Tibial nerve (tissue), 4 donors: ENCODE measurements at regions not wholly inside any gene's neighbourhood (a gene's known extent, or its start where the extent isn't known, plus 50 kb on each side); places are given as distances from the start of the nearest gene placed in this dataset.

Experiments used
- DNase-seq, 2 donors: peaks; one replicate each; pipeline ENCODE4 v3.0.0-alpha.2; 2019; ENCODE audit warnings: low spot score in 2 of 2
- H3K27ac ChIP-seq, 4 donors: fragments of 200-600 bp; sonication (generic) in 3 of 4; one replicate each; pipeline ENCODE4 v1.5.1; 2017 to 2019; ENCODE audit warnings: mild to moderate bottlenecking in 1 of 4
- H3K27me3 ChIP-seq, 2 donors: fragments of 200-600 bp; sonication (generic) in 1 of 2; one replicate each; pipeline versions ENCODE4 v1.5.1 to v1.6.0; 2017 to 2019
- H3K36me3 ChIP-seq, 3 donors: fragments of 200-600 bp; sonication (generic); one replicate each; pipeline ENCODE4 v1.5.1; 2018 to 2019
- H3K4me1 ChIP-seq, 4 donors: fragments of 200-600 bp; sonication (generic) in 3 of 4; one replicate each; pipeline ENCODE4 v1.5.1; 2017 to 2019
- H3K4me3 ChIP-seq, 4 donors: fragments of 200-600 bp; sonication (generic) in 3 of 4; one replicate each; pipeline ENCODE4 v1.5.1; 2017 to 2019; ENCODE audit warnings: mild to moderate bottlenecking in 1 of 4, moderate library complexity in 1 of 4
- H3K9me3 ChIP-seq, 4 donors: fragments of 200-600 bp; sonication (generic) in 3 of 4; one replicate each; pipeline ENCODE4 v1.5.1; 2017 to 2019
- EP300 ChIP-seq, 2 donors: sonication (generic); formaldehyde crosslinking; IDR thresholded peaks; one replicate each; pipeline ENCODE4 v1.6.1; 2017; ENCODE audit warnings: antibody characterized with exemption in 2 of 2, mild to moderate bottlenecking in 1 of 2
- POLR2A ChIP-seq, 2 donors: fragments of 450-650 bp; IDR thresholded peaks; one replicate each; pipeline ENCODE4 v1.6.1; 2017; ENCODE audit warnings: antibody characterized with exemption in 2 of 2, mild to moderate bottlenecking in 2 of 2, moderate library complexity in 2 of 2
- WGBS, 2 donors: methylation state at CpG; one replicate each; pipeline ENCODE4 v1.1.5; 2018; 5-methylcytosine and 5-hydroxymethylcytosine counted together
- TF ChIP-seq, protein P1 (sequence below), 5 experiments: fragments of 200-600 bp in 3 of 5; fragments of 450-650 bp in 2 of 5; sonication (generic) in 3 of 5; IDR thresholded peaks; one replicate each; pipeline ENCODE4 v1.5.1; 2016 to 2019; ENCODE audit warnings: antibody characterized with exemption in 5 of 5, mild to moderate bottlenecking in 3 of 5, moderate library complexity in 2 of 5

DNA sequence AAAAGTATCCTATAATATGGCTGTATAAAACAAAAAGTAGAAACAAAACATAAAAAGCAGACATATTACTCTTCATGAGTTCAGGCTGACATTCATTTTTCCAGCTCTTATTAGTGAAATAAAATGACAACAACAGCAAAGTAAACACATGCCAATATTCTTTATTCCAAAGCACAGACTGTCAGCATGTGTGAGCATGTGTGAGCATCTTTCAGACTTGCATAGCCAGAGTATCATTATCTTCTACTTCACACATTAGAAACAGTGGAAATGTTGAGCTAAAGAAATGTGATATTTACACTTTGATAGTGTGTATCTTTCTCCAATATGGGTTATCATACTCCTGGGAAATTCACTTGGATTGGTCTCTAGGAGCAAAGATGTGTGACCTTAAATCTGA lies 476.6 kb upstream of the TMEM132C start:
- peaks cover 0 to 2% (median 0%) of the 10 kb centered on the region in 4 donors for H3K9me3 ChIP-seq
- no peaks in the 10 kb centered on the region for H3K27me3 ChIP-seq
- H3K36me3 ChIP-seq = no peaks in the 10 kb centered on the region
- peaks cover 0 to 8% (median 2%) of the 10 kb centered on the region in 4 donors for H3K4me1 ChIP-seq
- no peak overlapping the region for H3K27ac ChIP-seq
- DNase-seq = no peak
- no peak overlapping the region for H3K4me3 ChIP-seq
- TF ChIP-seq POLR2A (IDR thresholded peaks at IDR 0.05) (no peak), EP300 (IDR thresholded peaks at IDR 0.05) (no peak)
- TF ChIP-seq, protein P1, sequence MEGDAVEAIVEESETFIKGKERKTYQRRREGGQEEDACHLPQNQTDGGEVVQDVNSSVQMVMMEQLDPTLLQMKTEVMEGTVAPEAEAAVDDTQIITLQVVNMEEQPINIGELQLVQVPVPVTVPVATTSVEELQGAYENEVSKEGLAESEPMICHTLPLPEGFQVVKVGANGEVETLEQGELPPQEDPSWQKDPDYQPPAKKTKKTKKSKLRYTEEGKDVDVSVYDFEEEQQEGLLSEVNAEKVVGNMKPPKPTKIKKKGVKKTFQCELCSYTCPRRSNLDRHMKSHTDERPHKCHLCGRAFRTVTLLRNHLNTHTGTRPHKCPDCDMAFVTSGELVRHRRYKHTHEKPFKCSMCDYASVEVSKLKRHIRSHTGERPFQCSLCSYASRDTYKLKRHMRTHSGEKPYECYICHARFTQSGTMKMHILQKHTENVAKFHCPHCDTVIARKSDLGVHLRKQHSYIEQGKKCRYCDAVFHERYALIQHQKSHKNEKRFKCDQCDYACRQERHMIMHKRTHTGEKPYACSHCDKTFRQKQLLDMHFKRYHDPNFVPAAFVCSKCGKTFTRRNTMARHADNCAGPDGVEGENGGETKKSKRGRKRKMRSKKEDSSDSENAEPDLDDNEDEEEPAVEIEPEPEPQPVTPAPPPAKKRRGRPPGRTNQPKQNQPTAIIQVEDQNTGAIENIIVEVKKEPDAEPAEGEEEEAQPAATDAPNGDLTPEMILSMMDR (IDR thresholded peaks at IDR 0.05) = no peak

DNA sequence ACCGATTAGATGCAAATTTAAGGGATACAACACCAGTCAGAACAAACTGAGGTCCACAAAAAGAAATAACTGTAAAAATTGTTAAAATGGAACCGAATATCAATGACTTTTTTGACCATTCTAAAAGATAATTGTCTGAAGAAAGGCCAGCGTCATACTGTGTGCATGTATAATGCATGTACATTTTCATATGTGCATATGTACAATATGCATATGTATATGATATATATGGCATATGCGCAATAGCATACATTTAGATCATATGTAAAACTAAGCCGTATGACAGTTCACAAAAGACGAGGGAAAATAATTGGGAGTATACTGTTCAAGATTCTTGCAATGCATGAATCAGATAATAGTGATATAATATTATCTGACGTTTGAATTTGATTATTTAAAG lies 475.8 kb upstream of the TMEM132C start:
- TF ChIP-seq, protein P1 (IDR thresholded peaks at IDR 0.05) = no peak
- no peak for TF ChIP-seq POLR2A (IDR thresholded peaks at IDR 0.05)
- TF ChIP-seq EP300 (IDR thresholded peaks at IDR 0.05) = no peak
- Histone ChIP-seq H3K27ac (no peak overlapping the region), H3K27me3 (no peaks in the 10 kb centered on the region), H3K36me3 (no peaks in the 10 kb centered on the region), H3K9me3 (peaks cover 0 to 10% (median 0%) of the 10 kb centered on the region in 4 donors), H3K4me3 (no peak overlapping the region), H3K4me1 (no peaks in the 10 kb centered on the region)
- 83 to 92% methylated on average over 7 of the region's 7 CpGs for WGBS, 2 donors
- no peak for DNase-seq

DNA sequence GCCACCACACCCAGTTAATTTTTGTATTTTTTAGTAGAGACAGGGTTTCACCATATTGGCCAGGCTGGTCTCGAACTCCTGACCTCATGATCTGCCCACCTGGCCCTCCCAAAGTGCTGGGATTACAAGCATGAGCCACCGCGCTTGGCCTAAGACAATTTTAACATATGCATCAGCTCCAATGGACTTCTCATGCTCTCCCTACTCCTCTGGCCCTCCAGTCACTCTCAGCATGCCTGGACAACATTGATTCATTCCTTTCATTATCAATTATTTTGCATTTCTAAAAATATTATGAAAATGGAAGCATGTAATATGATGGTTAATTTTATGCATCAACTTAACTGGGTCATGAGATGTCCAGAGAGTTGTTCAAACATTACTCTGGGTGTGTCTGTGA lies 469.1 kb upstream of the TMEM132C start:
- no peaks in the 10 kb centered on the region for H3K27me3 ChIP-seq
- TF ChIP-seq, protein P1 (IDR thresholded peaks at IDR 0.05) = no peak
- TF ChIP-seq EP300 (IDR thresholded peaks at IDR 0.05) (no peak), POLR2A (IDR thresholded peaks at IDR 0.05) (no peak)
- DNase-seq = no peak
- no peaks in the 10 kb centered on the region for H3K36me3 ChIP-seq
- H3K27ac ChIP-seq = no peak overlapping the region
- 82 to 83% methylated on average over 3 of the region's 3 CpGs for WGBS, 2 donors
- H3K4me1 ChIP-seq = no peaks in the 10 kb centered on the region
- H3K4me3 ChIP-seq = no peak overlapping the region
- H3K9me3 ChIP-seq = peaks cover 0 to 10% (median 0%) of the 10 kb centered on the region in 4 donors

DNA sequence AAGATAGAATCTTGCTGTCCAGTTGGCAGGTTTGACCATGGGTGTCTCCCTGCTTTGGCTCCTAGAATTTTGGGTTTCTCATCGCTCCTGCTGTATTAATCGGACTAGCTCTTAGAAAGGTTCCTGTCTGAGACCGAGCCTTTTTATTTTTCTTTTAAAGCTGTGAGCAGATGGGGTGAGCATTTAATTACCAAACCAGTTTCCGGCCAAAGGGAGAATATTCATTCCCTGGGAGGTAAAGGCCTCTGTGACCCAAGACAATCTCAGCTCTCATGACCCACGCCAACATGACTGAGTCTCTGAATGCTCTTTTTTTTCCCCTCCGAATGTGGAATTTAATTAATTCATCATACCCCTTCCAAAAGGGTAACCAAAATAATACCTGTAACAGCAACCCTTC lies 464.7 kb upstream of the TMEM132C start:
- Histone ChIP-seq H3K27me3 (no peaks in the 10 kb centered on the region), H3K9me3 (no peaks in the 10 kb centered on the region), H3K36me3 (no peaks in the 10 kb centered on the region), H3K27ac (no peak overlapping the region), H3K4me3 (no peak overlapping the region), H3K4me1 (no peaks in the 10 kb centered on the region)
- no peak for DNase-seq
- WGBS, 2 donors = 67 to 73% methylated on average over 6 of the region's 6 CpGs
- no peak for TF ChIP-seq EP300 (IDR thresholded peaks at IDR 0.05)
- TF ChIP-seq, protein P1 (IDR thresholded peaks at IDR 0.05) = no peak
- TF ChIP-seq POLR2A (IDR thresholded peaks at IDR 0.05) = no peak

DNA sequence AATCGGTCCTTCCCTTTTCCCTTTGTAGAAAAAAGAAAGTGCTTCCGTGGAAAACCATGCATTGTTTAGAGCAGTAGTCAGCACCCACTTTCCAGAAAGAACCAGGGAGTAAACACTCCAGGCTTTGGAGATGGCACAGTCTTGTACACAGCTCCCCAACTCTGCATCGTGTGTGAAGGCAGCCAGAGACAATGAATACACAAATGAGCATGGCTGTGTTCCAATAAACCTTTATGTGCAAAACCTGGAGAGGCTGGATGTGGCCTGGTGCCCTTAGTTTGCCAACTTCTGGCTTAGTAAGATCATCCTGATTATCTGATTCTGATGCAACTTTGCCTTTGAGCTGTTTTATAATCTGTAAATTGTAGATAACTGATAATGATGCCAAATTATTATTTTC lies 463.4 kb upstream of the TMEM132C start:
- H3K4me1 ChIP-seq = no peaks in the 10 kb centered on the region
- DNase-seq = no peak
- no peaks in the 10 kb centered on the region for H3K36me3 ChIP-seq
- no peaks in the 10 kb centered on the region for H3K9me3 ChIP-seq
- no peaks in the 10 kb centered on the region for H3K27me3 ChIP-seq
- 44 to 51% methylated on average over 3 of the region's 3 CpGs for WGBS, 2 donors
- no peak for TF ChIP-seq POLR2A (IDR thresholded peaks at IDR 0.05)
- TF ChIP-seq EP300 (IDR thresholded peaks at IDR 0.05) = no peak
- TF ChIP-seq, protein P1 (IDR thresholded peaks at IDR 0.05) = no peak
- no peak overlapping the region for H3K27ac ChIP-seq
- H3K4me3 ChIP-seq = no peak overlapping the region
